Activated T-cell treated with anti-CD3 and anti-CD28 coated beads for 48 hours (primary cell): ENCODE measurements at regions not wholly inside any gene's neighbourhood (a gene's known extent, or its start where the extent isn't known, plus 50 kb on each side); places are given as distances from the start of the nearest gene placed in this dataset.

Experiments
- DNase-seq: peaks from one replicate; pipeline ENCODE4 v3.0.0-alpha.2; 2020; ENCODE audit warnings: low read depth

GRCh38 chr6:113375950-113376846 is 480.9 kb upstream of the MARCKS start:
- no peak for DNase-seq

GRCh38 chr6:113376847-113377165 is 480.3 kb upstream of the MARCKS start:
- no peak for DNase-seq

DNA sequence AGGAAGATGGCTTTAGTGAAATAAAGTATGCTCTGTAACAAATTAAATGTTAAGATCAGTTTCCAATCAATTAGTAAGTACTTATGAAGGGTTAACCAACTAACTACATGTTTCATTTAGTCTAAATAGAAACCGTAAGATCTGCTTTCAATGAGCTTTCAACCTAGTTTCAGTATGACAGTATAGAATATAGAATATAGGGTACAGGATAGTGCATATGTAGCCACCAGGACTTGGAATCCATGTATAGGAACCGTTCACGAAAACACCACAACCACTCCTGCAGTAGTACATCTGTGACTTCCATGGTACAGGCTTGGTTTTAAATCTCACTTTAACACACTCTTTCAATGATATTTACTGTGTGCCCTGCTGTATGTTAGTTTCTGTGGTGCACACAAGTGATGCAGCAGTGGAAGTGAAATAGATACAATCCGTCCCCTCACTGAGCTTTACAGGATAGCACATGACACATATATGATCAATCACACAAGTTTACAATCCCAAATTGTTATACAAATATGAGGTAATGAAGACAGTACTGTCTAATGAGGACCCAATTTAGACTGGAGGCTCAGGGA is 479.7 kb upstream of the MARCKS start:
- DNase-seq, result no peak

GRCh38 chr6:113380591-113380990 is 476.6 kb upstream of the MARCKS start:
- DNase-seq, result no peak

GRCh38 chr6:113381232-113381631 is 475.9 kb upstream of the MARCKS start:
- DNase-seq, result no peak

DNA sequence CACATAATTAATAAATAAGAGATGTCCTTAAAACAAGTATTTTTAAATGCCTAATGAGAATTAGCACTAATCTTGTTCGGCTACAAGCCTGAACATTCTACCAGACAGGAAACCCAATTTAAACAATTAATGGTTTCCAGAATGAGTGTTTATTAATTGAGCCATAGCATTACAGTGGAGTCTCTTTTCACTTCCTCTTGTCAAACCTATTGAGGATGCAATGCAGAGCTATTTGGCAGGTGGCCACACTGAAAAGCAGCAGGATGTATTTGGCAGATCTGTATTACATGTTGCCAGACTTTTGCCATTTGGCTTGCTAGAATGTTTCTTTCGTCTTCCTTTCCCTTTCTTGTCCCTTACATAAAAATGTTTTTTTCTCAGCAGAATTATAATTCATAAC is 475.2 kb upstream of the MARCKS start:
- DNase-seq, result no peak

DNA sequence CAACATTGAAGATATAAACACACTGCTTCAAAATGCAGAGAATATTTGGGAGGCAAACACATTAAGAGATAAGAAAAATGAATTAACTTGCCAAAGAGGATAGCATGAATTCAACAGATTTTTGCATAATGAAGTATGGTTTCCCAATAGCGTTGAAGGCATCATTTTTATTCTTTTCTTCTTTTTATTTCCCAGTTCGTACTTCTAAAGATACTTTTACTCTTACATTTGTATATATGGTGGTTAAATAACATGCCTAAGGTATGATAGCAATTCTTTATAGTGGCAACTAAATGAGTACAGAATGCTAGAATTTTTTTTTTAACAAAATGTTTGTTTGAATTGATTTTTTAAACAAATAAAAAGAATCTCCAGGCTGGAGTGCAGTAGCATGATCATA is 473.4 kb upstream of the MARCKS start:
- DNase-seq, result no peak

- no peak for DNase-seq
Observed at GRCh38 chr6:113385020-113385431, 472.1 kb upstream of the MARCKS start.

- DNase-seq, result no peak
Observed at GRCh38 chr6:113388996-113389395, 468.1 kb upstream of the MARCKS start.

DNA sequence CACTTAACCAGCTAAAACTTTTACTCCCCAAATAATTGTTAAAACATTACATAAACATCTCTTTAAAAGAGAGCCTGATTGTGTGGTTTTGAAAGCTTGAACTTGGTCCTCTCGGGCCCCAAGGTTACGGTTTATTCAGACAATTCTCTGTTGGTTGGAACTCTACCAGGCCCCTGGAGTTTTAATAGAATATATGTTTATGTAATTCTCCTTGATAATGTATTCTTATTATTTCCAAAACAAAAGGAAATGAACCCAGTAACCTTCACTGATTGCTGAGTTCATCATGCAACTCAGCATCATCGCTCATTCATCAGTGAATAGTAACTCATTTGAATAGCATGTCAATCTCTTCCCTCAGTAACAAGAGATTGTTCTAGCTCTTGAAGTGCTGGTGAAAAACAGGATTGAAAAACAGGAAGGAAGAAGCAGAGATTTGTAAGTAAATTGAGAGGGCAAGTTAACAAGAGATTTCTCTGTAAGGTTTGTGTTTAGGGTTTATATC is 464.5 kb upstream of the MARCKS start:
- DNase-seq, result no peak

DNA sequence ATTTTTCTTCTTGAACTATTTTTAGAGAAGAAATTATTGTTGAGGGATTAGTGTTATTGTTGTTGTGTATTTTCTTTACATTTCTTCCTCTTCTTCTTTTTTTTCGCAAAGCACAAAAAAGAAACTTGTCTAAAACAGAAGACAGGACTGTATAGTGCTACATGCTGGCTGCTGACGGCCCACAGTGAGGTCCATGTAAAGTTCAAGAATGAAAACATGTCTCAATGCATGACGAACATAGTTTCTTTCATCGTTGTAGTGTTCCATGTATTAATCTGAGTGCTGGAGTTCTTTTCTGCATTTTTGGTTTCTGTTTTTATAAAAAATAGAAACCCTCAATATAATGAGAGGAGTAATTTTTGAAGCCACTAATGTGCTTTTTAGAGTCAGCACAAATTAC is 462.9 kb upstream of the MARCKS start:
- no peak for DNase-seq

DNA sequence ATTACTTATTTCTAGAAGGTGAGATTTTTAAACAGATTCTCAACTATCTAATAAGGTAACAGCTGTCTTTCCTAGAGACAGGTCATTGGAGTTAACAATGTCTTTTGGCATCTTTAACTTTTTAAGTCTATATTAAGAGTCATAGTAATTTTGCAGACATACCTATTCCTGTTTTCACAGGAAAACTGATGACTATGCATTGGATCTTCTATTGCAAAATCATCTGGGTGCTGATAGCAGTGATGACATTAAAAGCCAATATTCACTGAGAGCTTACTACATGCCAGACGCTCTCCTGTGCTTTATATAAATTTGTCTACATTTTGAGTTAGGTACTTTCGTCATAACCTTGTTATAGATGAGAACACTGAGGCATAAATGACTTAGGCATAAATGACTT is 462.4 kb upstream of the MARCKS start:
- no peak for DNase-seq

- DNase-seq, result no peak
Observed at GRCh38 chr6:113396730-113397129, 460.4 kb upstream of the MARCKS start.

GRCh38 chr6:113397236-113397635 is 459.9 kb upstream of the MARCKS start:
- no peak for DNase-seq

- no peak for DNase-seq
Observed at GRCh38 chr6:113401231-113401630, 455.9 kb upstream of the MARCKS start.

DNA sequence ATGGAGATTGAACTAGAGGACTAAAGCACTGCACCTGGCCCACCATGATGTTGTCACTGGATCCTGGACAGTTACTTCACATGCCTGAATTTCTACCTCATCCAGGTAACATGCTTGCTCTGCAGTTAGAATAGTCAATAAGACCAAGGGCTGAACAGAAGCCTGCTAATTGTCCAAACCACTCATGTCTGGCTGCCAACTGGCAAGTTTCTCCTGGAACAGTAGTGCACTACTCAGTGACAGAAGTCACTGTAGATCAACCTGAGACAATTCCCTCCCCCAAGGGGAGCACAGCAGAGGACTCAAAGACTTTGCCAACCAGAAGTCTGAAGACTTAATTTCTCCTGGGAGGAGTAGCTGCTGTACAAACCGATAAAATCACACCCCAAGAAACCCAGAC is 454.6 kb upstream of the MARCKS start:
- DNase-seq, result no peak

GRCh38 chr6:113403966-113404595 is 453.1 kb upstream of the MARCKS start:
- DNase-seq, result no peak

DNA sequence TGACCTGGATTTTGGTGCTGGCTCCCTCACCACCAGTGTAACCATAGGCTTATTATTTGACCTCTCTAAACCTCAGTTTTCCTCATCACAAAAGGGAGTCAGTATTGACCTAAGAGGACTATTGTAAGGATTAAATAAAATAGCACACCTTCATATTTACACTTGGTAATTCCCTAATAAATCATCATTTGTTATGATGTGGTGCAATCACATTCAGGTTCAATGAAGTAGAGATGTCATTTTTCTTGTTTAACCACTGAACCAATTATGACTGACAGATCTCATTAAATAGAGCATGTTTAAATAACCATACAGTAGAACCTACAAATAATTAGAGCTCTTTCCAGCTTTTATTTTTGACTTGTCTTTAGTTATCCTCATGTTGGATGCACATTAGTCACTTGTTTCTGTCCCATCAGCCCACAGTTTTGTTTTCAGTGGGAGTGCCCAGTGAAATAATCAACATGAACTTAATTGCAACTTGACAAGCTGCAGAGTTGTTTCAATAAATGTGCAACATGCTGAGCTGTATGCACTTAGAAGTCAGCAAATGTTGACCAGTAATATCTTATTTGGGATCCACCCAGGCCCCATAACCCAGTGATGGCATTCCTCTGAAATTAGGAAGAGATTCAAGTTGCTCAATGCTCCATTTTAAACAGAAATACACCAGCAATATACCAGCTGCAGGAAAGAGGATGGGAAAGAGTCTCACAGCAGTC is 451.7 kb upstream of the MARCKS start:
- no peak for DNase-seq

- no peak for DNase-seq
Observed at GRCh38 chr6:113406048-113406695, 451.0 kb upstream of the MARCKS start.

GRCh38 chr6:113411011-113411410 is 446.1 kb upstream of the MARCKS start:
- no peak for DNase-seq

GRCh38 chr6:113412589-113413357 is 444.4 kb upstream of the MARCKS start:
- DNase-seq, result no peak
